SU-DHL-6 (cell line): ENCODE measurements at regions not wholly inside any gene's neighbourhood (a gene's known extent, or its start where the extent isn't known, plus 50 kb on each side); places are given as distances from the start of the nearest gene placed in this dataset.

Experiments used
- EZH2phosphoT487 ChIP-seq: fragments of 200-600 bp; sonication (generic), shearing (Covaris generic); conservative IDR thresholded peaks from 2 replicates; pipeline ENCODE4 v1.6.1; 2018; ENCODE audit warnings: mild to moderate bottlenecking, antibody characterized with exemption, low read length, moderate library complexity, mixed read lengths
- TF ChIP-seq, protein P1 (sequence below): fragments of 200-600 bp; sonication (generic); IDR thresholded peaks from one replicate; pipeline ENCODE4 v1.5.1; 2017; ENCODE audit warnings: antibody characterized with exemption, mild to moderate bottlenecking, low read length, moderate library complexity; ENCODE audit not compliant: insufficient read depth, poor library complexity, severe bottlenecking

DNA sequence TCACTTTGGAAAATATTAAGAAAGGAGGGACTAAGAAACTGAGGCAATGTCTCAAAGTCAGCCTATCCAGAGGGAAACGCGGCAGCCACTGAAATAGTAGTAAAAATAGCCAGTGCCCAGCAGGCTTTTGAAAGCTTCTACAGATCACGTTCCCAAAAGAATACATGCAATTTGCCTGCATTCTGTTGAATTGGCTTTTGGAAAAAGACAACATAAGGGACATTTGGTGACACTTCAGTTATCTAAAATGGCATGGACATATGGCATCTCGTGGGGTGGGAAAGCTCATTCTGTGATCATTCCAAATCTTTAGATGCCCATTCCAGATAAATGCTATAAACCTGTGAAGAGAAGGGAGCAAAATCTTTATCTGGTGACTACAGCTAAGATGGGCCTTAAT is 82.8 kb upstream of the PDE1C start:
- TF ChIP-seq, protein P1, sequence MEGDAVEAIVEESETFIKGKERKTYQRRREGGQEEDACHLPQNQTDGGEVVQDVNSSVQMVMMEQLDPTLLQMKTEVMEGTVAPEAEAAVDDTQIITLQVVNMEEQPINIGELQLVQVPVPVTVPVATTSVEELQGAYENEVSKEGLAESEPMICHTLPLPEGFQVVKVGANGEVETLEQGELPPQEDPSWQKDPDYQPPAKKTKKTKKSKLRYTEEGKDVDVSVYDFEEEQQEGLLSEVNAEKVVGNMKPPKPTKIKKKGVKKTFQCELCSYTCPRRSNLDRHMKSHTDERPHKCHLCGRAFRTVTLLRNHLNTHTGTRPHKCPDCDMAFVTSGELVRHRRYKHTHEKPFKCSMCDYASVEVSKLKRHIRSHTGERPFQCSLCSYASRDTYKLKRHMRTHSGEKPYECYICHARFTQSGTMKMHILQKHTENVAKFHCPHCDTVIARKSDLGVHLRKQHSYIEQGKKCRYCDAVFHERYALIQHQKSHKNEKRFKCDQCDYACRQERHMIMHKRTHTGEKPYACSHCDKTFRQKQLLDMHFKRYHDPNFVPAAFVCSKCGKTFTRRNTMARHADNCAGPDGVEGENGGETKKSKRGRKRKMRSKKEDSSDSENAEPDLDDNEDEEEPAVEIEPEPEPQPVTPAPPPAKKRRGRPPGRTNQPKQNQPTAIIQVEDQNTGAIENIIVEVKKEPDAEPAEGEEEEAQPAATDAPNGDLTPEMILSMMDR: no peak
- TF ChIP-seq EZH2phosphoT487: no peak
